Peyer's patch (tissue), 4 donors: ENCODE measurements at regions not wholly inside any gene's neighbourhood (a gene's known extent, or its start where the extent isn't known, plus 50 kb on each side); places are given as distances from the start of the nearest gene placed in this dataset.

Source experiments
- POLR2A ChIP-seq, 2 donors: fragments of 450-650 bp; IDR thresholded peaks; one replicate each; pipeline ENCODE4 v1.5.1; 2017; ENCODE audit warnings: antibody characterized with exemption in 2 of 2, mild to moderate bottlenecking in 2 of 2, moderate library complexity in 2 of 2
- TF ChIP-seq, protein P1 (sequence below), 6 experiments: fragments of 450-650 bp in 4 of 6; fragments of 200-600 bp in 2 of 6; sonication (generic) in 1 of 6; IDR thresholded peaks; one replicate each; pipeline ENCODE4 v1.5.1; 2017 to 2019; ENCODE audit warnings: antibody characterized with exemption in 6 of 6, mild to moderate bottlenecking in 3 of 6, moderate library complexity in 1 of 6

DNA sequence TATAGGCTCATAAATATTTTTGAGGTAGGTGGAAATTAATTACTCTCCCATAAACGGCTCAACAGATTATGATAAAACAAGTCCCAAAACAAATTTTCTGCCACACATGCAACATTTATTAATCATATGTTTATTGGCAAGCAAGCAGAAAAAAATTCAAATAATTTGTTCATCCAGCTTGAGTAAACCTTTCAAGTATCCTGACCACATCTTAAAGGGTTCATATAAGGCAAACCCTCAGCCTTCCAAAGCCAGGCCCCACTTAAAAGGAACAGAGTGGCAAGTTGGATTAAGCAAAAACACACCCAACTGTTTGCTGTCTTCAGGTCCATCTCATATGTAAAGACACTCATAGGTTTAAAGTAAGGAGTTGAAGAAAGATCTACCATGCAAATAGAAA, 1042.3 kb downstream of the DIPK2A start:
- TF ChIP-seq, protein P1, sequence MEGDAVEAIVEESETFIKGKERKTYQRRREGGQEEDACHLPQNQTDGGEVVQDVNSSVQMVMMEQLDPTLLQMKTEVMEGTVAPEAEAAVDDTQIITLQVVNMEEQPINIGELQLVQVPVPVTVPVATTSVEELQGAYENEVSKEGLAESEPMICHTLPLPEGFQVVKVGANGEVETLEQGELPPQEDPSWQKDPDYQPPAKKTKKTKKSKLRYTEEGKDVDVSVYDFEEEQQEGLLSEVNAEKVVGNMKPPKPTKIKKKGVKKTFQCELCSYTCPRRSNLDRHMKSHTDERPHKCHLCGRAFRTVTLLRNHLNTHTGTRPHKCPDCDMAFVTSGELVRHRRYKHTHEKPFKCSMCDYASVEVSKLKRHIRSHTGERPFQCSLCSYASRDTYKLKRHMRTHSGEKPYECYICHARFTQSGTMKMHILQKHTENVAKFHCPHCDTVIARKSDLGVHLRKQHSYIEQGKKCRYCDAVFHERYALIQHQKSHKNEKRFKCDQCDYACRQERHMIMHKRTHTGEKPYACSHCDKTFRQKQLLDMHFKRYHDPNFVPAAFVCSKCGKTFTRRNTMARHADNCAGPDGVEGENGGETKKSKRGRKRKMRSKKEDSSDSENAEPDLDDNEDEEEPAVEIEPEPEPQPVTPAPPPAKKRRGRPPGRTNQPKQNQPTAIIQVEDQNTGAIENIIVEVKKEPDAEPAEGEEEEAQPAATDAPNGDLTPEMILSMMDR (IDR thresholded peaks at IDR 0.05): no peak
- no peak for TF ChIP-seq POLR2A (IDR thresholded peaks at IDR 0.05)
